GM12891 (cell line): ENCODE measurements at regions not wholly inside any gene's neighbourhood (a gene's known extent, or its start where the extent isn't known, plus 50 kb on each side); places are given as distances from the start of the nearest gene placed in this dataset.
"Not testable (repeated sequence)": the region's sequence is repeated elsewhere in the genome, so short reads cannot be mapped to it uniquely, and the experiment has no call there.

Experiments
- POLR2A ChIP-seq: IDR thresholded peaks from 2 replicates; pipeline ENCODE4 v1.6.1; 2011; ENCODE audit warnings: low read depth, low read length, control low read depth
- POLR2AphosphoS5 ChIP-seq: IDR thresholded peaks from 2 replicates; pipeline ENCODE4 v1.6.1; 2011; ENCODE audit warnings: low read depth, low read length, control low read depth
- SPI1 ChIP-seq: IDR thresholded peaks from 2 replicates; pipeline ENCODE4 v1.6.1; 2011; ENCODE audit warnings: low read depth, low read length, control low read depth
- TAF1 ChIP-seq: IDR thresholded peaks from 2 replicates; pipeline ENCODE4 v1.6.1; 2011; ENCODE audit warnings: low read depth, low read length, control low read depth

DNA sequence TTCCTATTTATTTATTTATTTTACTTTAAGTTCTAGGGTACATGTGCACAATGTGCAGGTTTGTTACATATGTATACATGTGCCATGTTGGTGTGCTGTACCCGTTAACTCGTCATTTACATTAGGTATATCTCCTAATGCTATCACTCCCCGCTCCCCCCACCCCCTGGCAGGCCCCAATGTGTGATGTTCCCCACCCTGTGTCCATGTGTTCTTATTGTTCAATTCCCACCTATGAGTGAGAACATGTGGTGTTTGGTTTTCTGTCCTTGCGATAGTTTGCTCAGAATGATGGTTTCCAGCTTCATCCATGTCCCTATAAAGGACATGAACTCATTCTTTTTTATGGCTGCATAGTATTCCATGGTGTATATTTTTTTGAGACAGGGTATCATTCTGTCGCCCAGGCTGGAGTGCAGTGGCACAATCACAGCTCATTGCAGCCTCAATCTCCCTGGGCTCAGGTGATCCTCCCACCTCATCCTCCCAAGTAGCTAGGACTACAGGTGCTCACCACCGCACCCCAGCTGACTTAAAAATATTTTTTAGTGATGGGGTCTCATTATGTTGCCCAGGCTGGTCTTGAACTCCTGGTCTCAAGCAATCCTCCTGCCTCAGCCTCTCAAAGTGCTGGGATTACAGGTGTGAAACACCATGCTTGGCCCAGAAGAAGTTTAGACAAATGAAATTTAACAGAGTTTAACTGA lies 140.6 kb downstream of the NPIPB5 start:
- TF ChIP-seq POLR2AphosphoS5, POLR2A, SPI1, TAF1: not testable (repeated sequence)
